ENCODE measurements at regions not wholly inside any gene's neighbourhood (a gene's known extent, or its start where the extent isn't known, plus 50 kb on each side); places are given as distances from the start of the nearest gene placed in this dataset.
A peak's percentile ranks its signal among the peaks of the same experiment; 100 is the strongest.

- no peak for DNase-seq
Observed at GRCh38 chr15:61681676-61682075, 378.6 kb downstream of the VPS13C start.

GRCh38 chr15:61681038-61681418 is 379.2 kb downstream of the VPS13C start:
- DNase-seq: no peak

- no peak for DNase-seq
Observed at GRCh38 chr15:61680260-61681037, 379.8 kb downstream of the VPS13C start.

- no peak for DNase-seq
Observed at GRCh38 chr15:61671736-61672135, 388.5 kb downstream of the VPS13C start.

- DNase-seq: no peak
Observed at GRCh38 chr15:61668444-61668843, 391.8 kb downstream of the VPS13C start.

- DNase-seq: no peak
Observed at GRCh38 chr15:61661791-61662190, 398.5 kb downstream of the VPS13C start.

- no peak for DNase-seq
Observed at GRCh38 chr15:61660579-61660978, 399.7 kb downstream of the VPS13C start.

- no peak for DNase-seq
Observed at GRCh38 chr15:61659566-61660190, 400.6 kb downstream of the VPS13C start.

- no peak for DNase-seq
Observed at GRCh38 chr15:61657461-61657860, 402.8 kb downstream of the VPS13C start.

GRCh38 chr15:61656391-61656790 is 403.9 kb downstream of the VPS13C start:
- DNase-seq: no peak

- no peak for DNase-seq
Observed at GRCh38 chr15:61655881-61656280, 404.4 kb downstream of the VPS13C start.

- DNase-seq: no peak
Observed at GRCh38 chr15:61654918-61655317, 405.3 kb downstream of the VPS13C start.

- no peak for DNase-seq
Observed at GRCh38 chr15:61654002-61654740, 406.1 kb downstream of the VPS13C start.

GRCh38 chr15:61653110-61653509 is 407.1 kb downstream of the VPS13C start:
- no peak for DNase-seq

GRCh38 chr15:61651267-61651666 is 409.0 kb downstream of the VPS13C start:
- no peak for DNase-seq

- no peak for DNase-seq
Observed at GRCh38 chr15:61649046-61649445, 411.2 kb downstream of the VPS13C start.

GRCh38 chr15:61644550-61644949 is 415.4 kb upstream of the RORA start:
- DNase-seq: no peak

- no peak for DNase-seq
Observed at GRCh38 chr15:61641645-61642044, 412.5 kb upstream of the RORA start.

GRCh38 chr15:61640756-61641155 is 411.7 kb upstream of the RORA start:
- no peak for DNase-seq

GRCh38 chr15:61639491-61639890 is 410.4 kb upstream of the RORA start:
- peak; percentile 5 for DNase-seq

- DNase-seq: no peak
Observed at GRCh38 chr15:61634837-61635236, 405.7 kb upstream of the RORA start.

GRCh38 chr15:61633951-61634350 is 404.8 kb upstream of the RORA start:
- no peak for DNase-seq

- DNase-seq: no peak
Observed at GRCh38 chr15:61629269-61629668, 400.2 kb upstream of the RORA start.
